ENCODE measurements at regions not wholly inside any gene's neighbourhood (a gene's known extent, or its start where the extent isn't known, plus 50 kb on each side); places are given as distances from the start of the nearest gene placed in this dataset.

- DNase-seq (ENCODE audit: low spot score) = no peak
Measured at GRCh38 chr6:56346958-56347357, 99.6 kb upstream of the COL21A1 start.

- no peak for DNase-seq (ENCODE audit: low spot score)
Measured at GRCh38 chr6:56345376-56345995, 98.1 kb upstream of the COL21A1 start.

GRCh38 chr6:56343295-56343694 is 95.9 kb upstream of the COL21A1 start:
- DNase-seq (ENCODE audit: low spot score) = no peak

GRCh38 chr6:56339524-56339923 is 92.1 kb upstream of the COL21A1 start:
- DNase-seq (ENCODE audit: low spot score) = no peak

- DNase-seq (ENCODE audit: low spot score) = no peak
Measured at GRCh38 chr6:56335726-56336125, 88.3 kb upstream of the COL21A1 start.

GRCh38 chr6:56334937-56335336 is 87.6 kb upstream of the COL21A1 start:
- no peak for DNase-seq (ENCODE audit: low spot score)

GRCh38 chr6:56329271-56330050 is 82.1 kb upstream of the COL21A1 start:
- no peak for DNase-seq (ENCODE audit: low spot score)

GRCh38 chr6:56328728-56329090 is 81.3 kb upstream of the COL21A1 start:
- DNase-seq (ENCODE audit: low spot score) = no peak

- no peak for DNase-seq (ENCODE audit: low spot score)
Measured at GRCh38 chr6:56327946-56328727, 80.8 kb upstream of the COL21A1 start.

- no peak for DNase-seq (ENCODE audit: low spot score)
Measured at GRCh38 chr6:56324396-56324795, 77.0 kb upstream of the COL21A1 start.

- DNase-seq (ENCODE audit: low spot score) = no peak
Measured at GRCh38 chr6:56318851-56319250, 71.5 kb upstream of the COL21A1 start.

GRCh38 chr6:56314683-56315523 is 67.5 kb upstream of the COL21A1 start:
- no peak for DNase-seq (ENCODE audit: low spot score)

GRCh38 chr6:56311533-56312448 is 64.4 kb upstream of the COL21A1 start:
- no peak for DNase-seq (ENCODE audit: low spot score)

GRCh38 chr6:56311061-56311460 is 63.7 kb upstream of the COL21A1 start:
- no peak for DNase-seq (ENCODE audit: low spot score)

- DNase-seq (ENCODE audit: low spot score) = no peak
Measured at GRCh38 chr6:56310241-56310640, 62.9 kb upstream of the COL21A1 start.

- no peak for DNase-seq (ENCODE audit: low spot score)
Measured at GRCh38 chr6:56299916-56300315, 52.5 kb upstream of the COL21A1 start.

GRCh38 chr6:56297022-56297989 is 49.9 kb upstream of the COL21A1 start:
- DNase-seq (ENCODE audit: low spot score) = no peak

All from germinal center (tissue), 1 donor.